Astrocyte (in vitro differentiated cells and primary cell): ENCODE measurements at regions not wholly inside any gene's neighbourhood (a gene's known extent, or its start where the extent isn't known, plus 50 kb on each side); places are given as distances from the start of the nearest gene placed in this dataset.

Experiments used
- EZH2 ChIP-seq: IDR thresholded peaks from 2 replicates; pipeline ENCODE4 v1.6.1; 2012; ENCODE audit warnings: mild to moderate bottlenecking, low read length, inconsistent platforms; ENCODE audit not compliant: insufficient read depth
- TF ChIP-seq, protein P1 (sequence below): IDR thresholded peaks from 2 replicates; pipeline ENCODE4 v1.5.1; 2011; ENCODE audit warnings: low read depth, mild to moderate bottlenecking, inconsistent platforms, low read length, moderate library complexity; ENCODE audit not compliant: insufficient read depth

DNA sequence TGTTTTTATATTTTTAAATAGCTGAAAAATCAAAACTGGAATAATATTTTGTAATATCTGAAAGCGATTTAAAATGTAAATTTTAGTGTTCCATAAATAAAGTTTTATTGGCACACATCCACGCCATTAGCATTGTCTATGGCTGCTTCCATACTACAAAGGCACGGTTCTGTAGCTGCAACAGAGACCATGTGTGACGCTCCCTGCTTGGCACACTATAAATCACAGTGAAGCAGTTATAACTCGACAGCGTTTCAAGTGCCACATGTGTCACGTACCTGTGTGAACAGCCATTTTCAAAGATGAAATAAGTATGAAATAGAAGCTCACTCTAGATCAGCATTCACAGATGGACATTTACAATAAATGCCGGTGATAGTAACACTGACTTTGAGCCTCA, 810.1 kb upstream of the WWC1 start:
- TF ChIP-seq, protein P1, sequence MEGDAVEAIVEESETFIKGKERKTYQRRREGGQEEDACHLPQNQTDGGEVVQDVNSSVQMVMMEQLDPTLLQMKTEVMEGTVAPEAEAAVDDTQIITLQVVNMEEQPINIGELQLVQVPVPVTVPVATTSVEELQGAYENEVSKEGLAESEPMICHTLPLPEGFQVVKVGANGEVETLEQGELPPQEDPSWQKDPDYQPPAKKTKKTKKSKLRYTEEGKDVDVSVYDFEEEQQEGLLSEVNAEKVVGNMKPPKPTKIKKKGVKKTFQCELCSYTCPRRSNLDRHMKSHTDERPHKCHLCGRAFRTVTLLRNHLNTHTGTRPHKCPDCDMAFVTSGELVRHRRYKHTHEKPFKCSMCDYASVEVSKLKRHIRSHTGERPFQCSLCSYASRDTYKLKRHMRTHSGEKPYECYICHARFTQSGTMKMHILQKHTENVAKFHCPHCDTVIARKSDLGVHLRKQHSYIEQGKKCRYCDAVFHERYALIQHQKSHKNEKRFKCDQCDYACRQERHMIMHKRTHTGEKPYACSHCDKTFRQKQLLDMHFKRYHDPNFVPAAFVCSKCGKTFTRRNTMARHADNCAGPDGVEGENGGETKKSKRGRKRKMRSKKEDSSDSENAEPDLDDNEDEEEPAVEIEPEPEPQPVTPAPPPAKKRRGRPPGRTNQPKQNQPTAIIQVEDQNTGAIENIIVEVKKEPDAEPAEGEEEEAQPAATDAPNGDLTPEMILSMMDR, result no peak
- TF ChIP-seq EZH2, result no peak
